GM10266 (cell line): ENCODE measurements at regions not wholly inside any gene's neighbourhood (a gene's known extent, or its start where the extent isn't known, plus 50 kb on each side); places are given as distances from the start of the nearest gene placed in this dataset.
"Not testable (repeated sequence)": the region's sequence is repeated elsewhere in the genome, so short reads cannot be mapped to it uniquely, and the experiment has no call there.

Experiments
- DNase-seq: peaks from one replicate; pipeline ENCODE4 v3.0.0; 2012; ENCODE audit errors: extremely low spot score
- CTCF ChIP-seq: IDR thresholded peaks from 2 replicates; pipeline ENCODE4 v1.5.1; 2012; ENCODE audit warnings: mild to moderate bottlenecking, low read depth; ENCODE audit not compliant: control insufficient read depth, insufficient read depth; ENCODE audit errors: missing control alignments

GRCh38 chr11:92048415-92048814 lies 176.2 kb upstream of the FAT3 start:
- TF ChIP-seq CTCF = no peak
- DNase-seq = no peak

DNA sequence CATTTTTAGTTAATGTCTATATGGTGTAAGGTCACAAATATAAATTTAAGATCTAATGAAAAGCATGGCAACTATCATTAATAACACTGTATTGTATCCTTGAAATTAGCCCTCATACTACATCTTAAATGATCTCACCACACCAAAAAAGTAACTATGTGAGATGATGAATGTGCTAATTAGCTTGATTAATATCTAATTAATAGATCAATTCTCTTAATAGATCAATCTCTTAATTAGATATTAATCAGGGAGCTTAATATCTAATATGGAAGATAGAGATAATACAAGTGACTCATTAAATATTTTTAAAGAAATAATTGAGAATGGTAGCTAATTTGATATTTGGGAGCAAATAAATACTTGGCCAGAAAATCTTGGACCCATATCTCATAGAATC lies 178.5 kb upstream of the FAT3 start:
- no peak for TF ChIP-seq CTCF
- DNase-seq = no peak

GRCh38 chr11:92045301-92045700 lies 179.3 kb upstream of the FAT3 start:
- no peak for DNase-seq
- TF ChIP-seq CTCF = no peak

DNA sequence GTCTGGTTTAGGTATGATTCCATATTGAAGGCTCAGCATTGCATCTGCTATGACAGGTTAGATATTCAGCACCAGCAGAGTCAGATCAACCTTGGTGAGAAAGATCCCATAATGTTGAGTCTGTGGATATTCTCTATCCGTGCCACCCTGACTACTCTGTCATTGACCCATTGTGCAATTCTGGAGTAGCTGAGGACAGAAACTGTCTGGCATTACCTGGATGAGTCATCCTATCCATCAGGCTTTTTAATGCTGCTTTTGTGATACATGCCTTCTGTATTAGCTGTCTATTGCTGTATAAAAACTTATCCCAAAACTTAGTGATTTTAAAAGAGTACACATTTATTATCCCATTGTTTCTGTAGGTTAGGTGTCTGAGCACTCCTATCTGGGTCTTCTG lies 189.1 kb upstream of the FAT3 start:
- DNase-seq = no peak
- TF ChIP-seq CTCF = no peak

GRCh38 chr11:92027136-92027535 lies 197.5 kb upstream of the FAT3 start:
- not testable (repeated sequence) for DNase-seq

- DNase-seq = no peak
- no peak for TF ChIP-seq CTCF
These were observed 198.0 kb upstream of the FAT3 start for GRCh38 chr11:92026664-92027063.

GRCh38 chr11:92024788-92025187 lies 199.8 kb upstream of the FAT3 start:
- TF ChIP-seq CTCF = no peak
- no peak for DNase-seq

DNA sequence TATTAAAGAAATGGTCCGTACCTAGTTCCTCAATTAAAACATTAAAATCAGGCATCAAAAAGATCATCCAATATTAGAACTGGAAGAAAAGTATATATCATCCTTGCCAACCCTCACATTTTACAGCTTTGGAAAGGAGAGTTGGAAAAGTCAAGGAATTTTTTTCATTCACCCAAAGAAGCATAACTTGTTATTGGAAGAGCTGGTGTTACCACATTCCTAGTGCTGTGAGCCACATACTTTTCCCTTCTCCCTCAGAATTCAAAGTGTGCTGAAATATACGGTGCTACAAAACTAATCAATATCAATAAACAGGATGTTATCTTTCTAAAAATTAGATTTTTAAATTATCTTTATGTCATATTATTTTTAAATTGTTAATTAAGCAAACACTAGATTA lies 202.1 kb upstream of the FAT3 start:
- no peak for DNase-seq
- TF ChIP-seq CTCF = no peak
